Ishikawa (cell line): ENCODE measurements at regions not wholly inside any gene's neighbourhood (a gene's known extent, or its start where the extent isn't known, plus 50 kb on each side); places are given as distances from the start of the nearest gene placed in this dataset.

Experiments
- CREB1 ChIP-seq: IDR thresholded peaks from 2 replicates; pipeline ENCODE4 v1.6.1; 2012; ENCODE audit warnings: low read depth
- EGR1 ChIP-seq: IDR thresholded peaks from 2 replicates; pipeline ENCODE4 v1.6.1; 2012
- EP300 ChIP-seq: IDR thresholded peaks from 2 replicates; pipeline ENCODE4 v1.6.1; 2012; ENCODE audit warnings: borderline replicate concordance
- FOXM1 ChIP-seq: IDR thresholded peaks from 2 replicates; pipeline ENCODE4 v1.6.1; 2012; ENCODE audit warnings: low read depth, borderline replicate concordance
- MAX ChIP-seq: IDR thresholded peaks from 2 replicates; pipeline ENCODE4 v1.6.1; 2012
- NFIC ChIP-seq: IDR thresholded peaks from 2 replicates; pipeline ENCODE4 v1.6.1; 2012
- RAD21 ChIP-seq: IDR thresholded peaks from 2 replicates; pipeline ENCODE4 v1.6.1; 2012; ENCODE audit warnings: low read depth
- REST ChIP-seq: IDR thresholded peaks from 2 replicates; pipeline ENCODE4 v1.6.1; 2012; ENCODE audit warnings: low read depth, mild to moderate bottlenecking
- TAF1 ChIP-seq: IDR thresholded peaks from 2 replicates; pipeline ENCODE4 v1.6.1; 2012; ENCODE audit warnings: low read depth, mild to moderate bottlenecking
- TCF12 ChIP-seq: IDR thresholded peaks from 2 replicates; pipeline ENCODE4 v1.6.1; 2012; ENCODE audit warnings: low read depth
- TEAD4 ChIP-seq: IDR thresholded peaks from 2 replicates; pipeline ENCODE4 v1.6.1; 2012
- YY1 ChIP-seq: IDR thresholded peaks from 2 replicates; pipeline ENCODE4 v1.6.1; 2012; ENCODE audit warnings: low read depth
- ZBTB7A ChIP-seq: IDR thresholded peaks from 2 replicates; pipeline ENCODE4 v1.6.1; 2012; ENCODE audit warnings: low read depth
- TF ChIP-seq, protein P1 (sequence below): IDR thresholded peaks from 2 replicates; pipeline ENCODE4 v1.6.1; 2012

- TF ChIP-seq FOXM1 (no peak), EP300 (no peak), TAF1 (no peak), RAD21 (no peak), REST (no peak), CREB1 (no peak), EGR1 (no peak), MAX (no peak), TEAD4 (no peak), NFIC (no peak), YY1 (no peak), TCF12 (no peak), ZBTB7A (no peak)
- TF ChIP-seq, protein P1, sequence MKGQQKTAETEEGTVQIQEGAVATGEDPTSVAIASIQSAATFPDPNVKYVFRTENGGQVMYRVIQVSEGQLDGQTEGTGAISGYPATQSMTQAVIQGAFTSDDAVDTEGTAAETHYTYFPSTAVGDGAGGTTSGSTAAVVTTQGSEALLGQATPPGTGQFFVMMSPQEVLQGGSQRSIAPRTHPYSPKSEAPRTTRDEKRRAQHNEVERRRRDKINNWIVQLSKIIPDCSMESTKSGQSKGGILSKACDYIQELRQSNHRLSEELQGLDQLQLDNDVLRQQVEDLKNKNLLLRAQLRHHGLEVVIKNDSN, result no peak
Measured at GRCh38 chr2:147327613-147328012, 517.2 kb upstream of the ACVR2A start.
